Right hindlimb (tissue), 1 donor: ENCODE measurements at regions not wholly inside any gene's neighbourhood (a gene's known extent, or its start where the extent isn't known, plus 50 kb on each side); places are given as distances from the start of the nearest gene placed in this dataset.
A peak's percentile ranks its signal among the peaks of the same experiment; 100 is the strongest.

Experiments
- DNase-seq: peaks from one replicate; pipeline ENCODE4 v3.0.0-alpha.2; 2018

DNA sequence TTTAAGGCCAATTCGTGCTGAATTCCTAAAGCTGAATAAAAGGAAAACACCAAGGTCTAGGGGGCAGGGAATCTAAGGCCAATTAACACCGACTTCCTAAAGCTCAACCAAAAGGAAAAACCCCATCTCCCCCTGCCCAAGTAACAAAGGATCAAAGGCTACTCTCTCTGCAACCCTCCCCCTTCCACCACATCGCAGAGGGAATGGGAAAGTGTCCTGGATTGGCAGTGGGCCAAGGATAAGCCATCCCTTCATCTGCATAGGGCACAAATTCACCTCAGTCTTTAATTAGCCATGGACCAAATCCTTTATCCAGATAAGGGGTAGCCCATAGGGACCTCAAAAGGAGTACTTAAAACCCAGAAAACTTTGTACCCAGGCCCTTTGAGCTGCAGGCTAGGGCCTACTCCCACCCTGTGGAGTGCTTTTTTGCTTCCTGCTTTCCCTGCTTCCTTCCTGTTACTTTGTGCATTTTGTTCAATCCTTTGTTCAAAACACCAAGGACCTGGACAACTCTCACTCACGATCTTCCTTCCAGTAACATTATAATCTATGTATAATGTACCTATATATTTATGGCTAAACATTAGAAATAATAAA, 2119.8 kb upstream of the CELF4 start:
- DNase-seq = no peak

DNA sequence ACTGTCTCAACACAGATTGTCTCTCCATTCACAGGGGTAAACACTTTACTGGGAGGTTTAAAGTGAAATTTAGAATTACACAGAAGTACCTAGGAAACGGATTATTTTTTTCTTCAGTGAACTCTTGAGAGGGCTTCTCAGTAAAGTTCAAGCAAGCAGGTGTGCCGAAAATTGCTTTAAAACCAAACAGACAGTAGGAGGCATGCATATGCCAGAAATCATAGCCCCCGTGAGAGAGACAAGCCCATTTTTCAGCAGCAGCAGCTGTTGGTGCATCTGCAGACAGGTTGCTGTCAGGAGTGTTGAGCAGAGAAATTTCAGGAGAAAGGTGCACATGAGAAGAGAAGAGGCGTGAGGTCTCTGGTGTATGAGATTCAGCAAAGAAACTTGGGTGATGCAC, 2115.5 kb upstream of the CELF4 start:
- no peak for DNase-seq

DNA sequence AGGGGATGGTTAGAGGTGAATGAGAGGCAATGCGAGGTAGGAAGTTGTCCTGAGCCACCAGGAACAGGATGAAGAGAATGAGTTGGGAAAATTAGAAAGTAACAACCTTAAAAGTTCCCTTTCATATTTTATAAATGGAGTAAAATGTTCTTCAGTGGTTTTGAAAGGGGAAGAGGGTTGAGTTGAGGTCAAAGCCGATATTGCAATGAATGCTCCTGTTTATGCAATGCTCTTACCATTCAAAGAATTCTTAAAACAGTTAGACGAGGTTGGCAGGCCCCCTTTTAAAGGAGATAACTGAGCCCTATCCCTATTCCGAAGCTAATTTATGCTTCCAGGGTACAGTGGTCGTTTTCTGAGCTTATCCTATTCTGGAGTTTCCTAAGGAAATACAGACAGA, 2110.3 kb upstream of the CELF4 start:
- DNase-seq = no peak

DNA sequence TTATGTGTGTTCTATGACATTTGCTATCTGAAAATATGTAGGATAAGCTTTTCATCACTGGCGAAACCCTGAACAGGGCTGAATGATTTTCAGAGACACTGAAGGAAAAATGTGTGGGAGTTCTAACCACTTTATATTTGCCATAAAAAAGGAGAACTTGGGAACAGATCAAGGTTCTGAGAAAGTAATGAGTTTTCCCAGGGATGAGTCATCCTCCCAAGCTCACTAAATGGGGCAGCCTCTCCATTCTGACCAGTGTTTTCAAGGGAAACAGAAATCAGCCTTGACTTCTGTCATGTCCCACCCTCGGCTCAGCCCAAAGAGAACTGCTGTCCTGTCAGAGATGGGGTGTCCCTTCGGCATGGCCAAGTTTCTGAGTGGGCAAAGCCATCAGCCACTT, 2109.8 kb upstream of the CELF4 start:
- no peak for DNase-seq

DNA sequence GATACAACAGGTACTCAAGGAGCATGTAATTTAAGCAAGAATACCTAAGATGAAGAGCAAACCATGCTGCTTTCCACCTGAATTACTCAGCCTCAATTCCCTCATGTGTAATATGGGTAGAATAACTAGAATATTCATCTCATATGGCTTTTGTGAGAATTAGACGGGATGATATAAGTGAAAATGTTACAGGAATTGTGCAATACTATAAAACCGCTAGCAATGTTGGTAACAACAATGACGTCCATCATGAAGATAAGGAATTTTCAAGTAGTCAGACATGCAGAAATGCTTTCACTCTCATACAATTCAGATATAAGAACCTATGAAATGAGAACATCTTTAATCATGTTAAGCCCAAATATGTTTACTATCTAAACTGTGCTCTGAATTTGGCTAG, 2106.6 kb upstream of the CELF4 start:
- DNase-seq = no peak

DNA sequence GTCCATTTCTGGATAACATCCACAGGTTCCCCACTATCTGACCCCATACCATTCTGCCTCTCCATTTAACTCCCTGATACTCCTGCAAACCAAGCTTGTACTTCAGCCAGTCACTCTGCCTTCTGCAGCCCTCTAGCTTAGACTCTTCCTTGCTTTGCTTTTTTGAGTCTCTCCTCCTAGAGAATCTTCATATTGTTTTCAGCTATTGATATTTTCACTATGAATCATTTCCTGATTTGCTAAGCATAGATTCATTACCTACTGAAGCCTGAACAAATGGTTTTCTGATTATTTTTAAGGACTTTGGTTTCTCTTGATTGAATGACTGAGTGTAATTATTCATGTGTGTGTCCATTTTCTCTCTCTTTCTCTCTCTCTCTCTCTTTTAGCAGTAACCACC, 2102.3 kb upstream of the CELF4 start:
- DNase-seq = no peak

DNA sequence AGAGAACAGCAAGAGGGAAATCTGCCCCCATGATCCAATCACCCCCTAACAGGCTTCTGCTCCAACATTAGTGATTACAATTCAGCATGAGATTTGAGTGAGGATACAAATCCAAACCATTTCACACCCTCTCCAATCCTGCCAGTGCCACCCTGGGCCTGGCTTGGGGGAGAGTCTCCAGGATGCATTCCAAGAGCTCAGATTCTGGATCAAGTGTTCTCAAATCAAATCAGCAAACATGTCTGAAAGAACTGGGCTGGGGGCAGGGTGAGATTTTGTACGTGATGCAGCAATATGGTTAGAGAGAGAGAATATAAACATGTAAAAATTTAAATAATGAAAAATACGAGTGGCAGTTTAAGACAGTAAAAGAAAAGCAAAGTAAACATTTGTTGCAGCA, 2100.9 kb upstream of the CELF4 start:
- DNase-seq = no peak

DNA sequence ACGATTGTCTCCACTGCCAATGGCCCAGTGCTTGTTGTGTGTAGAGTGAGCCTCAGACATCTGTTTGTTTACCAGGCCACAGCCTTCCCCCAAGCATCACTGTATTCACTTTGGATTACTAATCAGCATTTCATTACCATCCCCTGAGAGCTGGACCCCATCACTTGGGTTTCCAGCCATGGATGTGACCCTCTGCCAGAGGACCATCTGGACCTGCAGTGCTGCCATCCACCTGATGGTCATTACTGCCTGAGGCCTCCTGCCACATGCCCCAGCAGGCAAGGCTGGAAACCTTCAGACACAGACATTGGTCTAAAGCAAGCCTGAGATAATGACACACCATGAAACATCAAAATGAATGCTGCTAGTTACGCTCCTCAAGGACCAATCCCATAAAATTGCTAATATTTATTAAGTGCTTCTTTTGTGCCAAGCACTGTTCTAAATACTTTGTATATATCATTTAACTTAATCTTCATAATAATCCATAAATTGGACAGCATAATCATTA, 2096.3 kb upstream of the CELF4 start:
- DNase-seq = no peak

DNA sequence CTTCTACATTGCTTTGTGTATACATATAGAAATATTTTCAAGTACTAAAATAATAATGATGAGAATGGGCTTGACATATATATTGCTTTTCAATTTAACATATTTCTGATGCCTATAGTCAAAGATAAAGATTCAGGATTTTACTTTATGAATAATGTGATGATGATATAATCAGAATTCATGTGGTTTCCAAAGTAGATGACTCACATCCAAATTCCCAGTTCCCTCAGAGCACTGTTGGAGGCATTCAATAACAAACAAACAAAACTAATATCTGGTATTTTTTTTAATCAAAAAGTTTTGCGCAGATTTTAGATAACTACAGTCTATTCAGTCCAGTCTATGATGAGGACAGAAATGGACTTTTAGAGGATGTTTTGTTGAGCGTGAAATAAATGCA, 2094.5 kb upstream of the CELF4 start:
- no peak for DNase-seq

DNA sequence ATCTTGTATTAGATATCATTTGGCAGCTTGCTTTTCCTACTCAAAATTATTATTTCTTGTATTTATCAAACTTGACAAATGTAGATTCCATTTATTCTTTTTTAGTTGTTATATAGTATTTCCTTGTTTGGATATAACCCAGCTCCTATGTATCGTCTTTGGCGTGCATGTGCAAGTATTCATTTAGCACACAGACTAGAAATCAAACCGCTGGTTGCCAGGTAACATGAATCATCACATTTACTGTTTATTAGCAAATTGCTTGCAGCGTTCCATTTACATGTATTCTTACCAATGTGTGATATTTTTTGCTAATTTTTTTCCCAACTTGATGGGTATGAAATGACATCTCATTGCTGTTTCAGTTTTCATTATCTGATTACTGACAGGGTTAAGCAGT, 2089.7 kb upstream of the CELF4 start:
- no peak for DNase-seq

DNA sequence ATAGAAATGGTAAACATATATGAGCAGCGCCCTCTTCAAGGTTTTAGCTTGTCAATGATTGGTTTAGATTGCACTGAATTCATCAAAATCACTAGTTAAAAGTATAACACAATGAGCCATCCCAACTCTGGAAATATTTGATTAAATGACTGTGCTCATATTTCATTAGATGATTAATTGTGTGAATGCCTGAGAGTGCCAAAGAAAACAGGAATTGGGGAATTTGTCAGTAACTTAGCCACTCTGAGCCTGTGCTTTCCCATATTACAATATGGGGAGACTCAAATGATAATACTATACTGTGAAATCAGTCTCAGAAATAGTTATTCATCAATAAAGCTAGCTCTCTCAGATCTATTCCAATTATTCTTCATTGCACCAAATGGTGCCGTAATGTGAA, 2087.6 kb upstream of the CELF4 start:
- no peak for DNase-seq

DNA sequence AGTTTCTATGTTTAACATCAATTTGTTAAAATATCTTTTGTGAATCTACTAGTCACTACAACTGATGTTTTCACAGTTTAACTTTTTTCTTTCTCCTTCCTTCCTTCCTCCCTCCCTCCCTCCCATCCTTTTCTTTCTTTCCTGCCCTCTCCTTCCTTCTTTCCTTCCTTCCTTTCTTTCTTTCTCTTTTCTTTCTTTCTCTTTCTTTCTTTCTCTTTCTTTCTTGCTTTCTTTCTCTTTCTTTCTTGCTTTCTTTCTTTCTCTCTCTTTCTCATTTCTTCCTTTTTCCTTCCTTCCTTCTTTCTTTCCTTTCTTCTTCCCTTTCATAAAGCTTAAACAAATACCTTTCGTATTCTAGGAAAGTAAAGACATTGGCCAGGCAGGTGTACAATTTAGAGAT, 2083.0 kb upstream of the CELF4 start:
- DNase-seq = no peak

DNA sequence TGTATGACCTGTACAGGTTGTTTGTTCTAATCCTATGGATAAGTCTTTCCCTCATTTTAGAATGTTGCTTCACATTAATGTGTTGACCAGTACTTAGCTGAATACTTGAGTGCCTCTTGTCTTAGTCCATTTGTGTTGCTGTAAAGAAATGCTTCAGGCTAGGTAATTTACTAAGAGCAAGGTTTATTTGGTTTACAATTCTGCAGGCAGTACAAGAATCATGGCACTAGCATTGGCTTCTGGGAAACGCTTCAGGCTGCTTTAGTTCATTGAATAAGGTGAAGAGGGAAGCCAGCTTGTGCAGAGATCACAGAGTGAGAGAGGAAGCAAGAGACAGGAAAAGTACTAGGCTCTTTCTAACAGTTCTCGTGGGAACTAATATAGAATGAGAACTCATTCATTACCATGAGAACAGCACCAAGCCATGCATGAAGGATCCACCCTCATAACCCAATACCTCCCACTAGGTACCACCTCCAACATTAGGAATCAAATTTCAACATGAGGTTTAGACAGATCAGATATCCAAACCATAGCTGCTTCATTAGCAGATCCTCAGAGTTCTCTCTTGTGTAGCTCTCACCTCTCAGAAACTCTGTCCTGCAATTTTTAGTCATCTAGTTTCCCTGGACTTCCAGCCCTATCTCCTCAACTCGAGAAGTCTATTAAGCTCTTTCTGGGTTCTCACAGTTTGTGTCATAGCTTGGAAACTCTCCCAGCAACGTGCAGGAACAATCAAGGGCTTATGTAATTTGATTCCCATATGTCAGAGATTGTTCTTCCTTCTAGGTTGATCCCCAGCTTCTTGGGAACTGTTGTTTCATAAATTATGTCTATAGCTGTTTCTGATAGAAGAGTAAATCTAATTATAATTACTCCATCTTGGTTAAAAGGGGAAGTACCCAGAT, 2082.3 kb upstream of the CELF4 start:
- DNase-seq = peak; percentile 25

DNA sequence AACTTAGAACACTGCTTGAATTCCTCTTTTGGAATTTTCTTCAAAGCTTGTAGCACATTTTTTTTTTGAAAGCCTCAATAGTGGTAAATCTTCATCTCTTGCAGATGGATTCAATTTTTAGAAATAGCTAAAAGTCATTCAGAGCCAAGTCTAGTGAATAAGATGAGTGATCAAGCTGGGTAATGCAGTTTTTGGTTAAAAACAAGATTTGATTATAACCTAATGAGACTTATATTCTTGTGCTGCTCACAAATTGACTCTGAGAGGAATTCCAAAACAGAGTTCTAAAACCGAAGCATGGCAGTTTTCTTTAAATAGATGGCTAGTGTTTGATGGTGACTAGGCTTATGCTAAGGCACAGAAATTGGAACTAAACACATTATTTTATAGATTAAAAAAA, 2072.6 kb upstream of the CELF4 start:
- DNase-seq = no peak

DNA sequence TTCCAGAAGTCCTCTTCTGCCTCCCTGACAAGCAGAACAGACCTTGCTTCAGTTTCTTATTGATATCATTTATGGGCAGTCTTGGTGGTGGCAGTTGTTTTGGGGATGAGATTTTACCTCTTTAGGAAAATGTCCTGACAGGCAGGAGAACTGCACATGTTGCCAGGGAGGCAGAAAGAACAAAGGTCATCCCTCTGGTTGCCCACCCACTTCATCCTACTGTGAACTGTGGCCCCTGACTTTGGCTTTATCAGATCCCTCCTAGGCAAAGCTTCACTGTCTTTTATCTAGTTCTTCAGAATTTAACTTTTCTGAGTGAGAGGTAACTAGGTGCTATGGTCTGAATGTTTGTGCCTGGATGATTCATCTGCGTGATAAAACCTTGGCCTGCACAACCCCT, 2071.3 kb upstream of the CELF4 start:
- no peak for DNase-seq

DNA sequence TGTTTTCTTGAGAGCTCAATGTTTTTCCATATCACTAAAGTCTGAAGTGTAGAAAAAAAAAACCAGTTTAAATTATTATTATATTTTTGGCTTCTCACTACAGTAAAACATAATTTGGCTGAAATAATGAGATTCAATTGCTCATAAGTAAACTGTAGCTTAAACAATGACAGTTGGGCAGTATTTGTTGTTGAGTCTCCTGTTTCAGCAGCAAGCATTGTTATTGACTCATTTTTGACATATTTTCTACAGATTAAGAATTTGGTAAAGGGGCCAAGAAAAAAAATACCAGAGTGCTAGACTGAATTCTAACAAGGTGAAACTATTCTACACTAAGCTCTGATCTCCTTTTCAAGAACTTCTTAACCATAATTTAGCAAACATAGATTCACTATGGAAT, 2070.4 kb upstream of the CELF4 start:
- no peak for DNase-seq

DNA sequence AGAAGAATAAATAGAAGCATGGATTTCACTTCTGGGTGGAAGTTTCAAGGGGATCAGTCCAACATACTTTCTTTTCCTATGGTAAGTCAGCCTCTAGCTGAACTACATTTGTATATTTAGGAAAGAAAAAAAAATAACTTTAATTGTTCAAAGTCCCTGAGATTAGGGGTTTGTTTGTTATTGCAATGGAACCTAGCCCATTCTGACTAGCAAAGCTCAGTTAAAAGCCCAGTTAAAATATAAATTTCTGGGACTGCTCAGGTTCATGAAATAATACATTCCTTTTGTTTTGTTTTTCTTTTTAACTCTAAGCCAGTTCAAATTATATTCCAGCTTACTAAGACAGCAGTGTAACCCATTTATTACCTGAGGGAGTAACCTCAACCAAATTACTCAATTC, 2069.6 kb upstream of the CELF4 start:
- DNase-seq = no peak

DNA sequence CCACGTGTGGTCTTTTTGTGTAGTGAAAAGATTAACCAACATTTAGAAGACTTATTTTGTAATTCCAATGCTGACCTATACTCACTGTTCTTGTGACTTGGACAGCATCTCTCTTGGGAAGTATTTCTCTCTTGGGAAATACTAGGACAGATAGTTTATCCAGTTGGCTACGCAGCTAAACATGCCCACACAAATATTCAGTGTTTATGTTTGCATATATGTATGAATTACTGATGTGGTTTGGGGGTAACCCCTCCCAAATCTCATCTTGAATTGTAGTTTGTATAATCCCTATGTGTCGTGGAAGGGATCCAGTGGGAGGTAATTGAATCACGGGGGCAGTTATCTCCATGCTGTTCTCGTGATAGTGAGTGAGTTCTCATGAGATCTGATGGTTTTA, 2062.3 kb upstream of the CELF4 start:
- no peak for DNase-seq

DNA sequence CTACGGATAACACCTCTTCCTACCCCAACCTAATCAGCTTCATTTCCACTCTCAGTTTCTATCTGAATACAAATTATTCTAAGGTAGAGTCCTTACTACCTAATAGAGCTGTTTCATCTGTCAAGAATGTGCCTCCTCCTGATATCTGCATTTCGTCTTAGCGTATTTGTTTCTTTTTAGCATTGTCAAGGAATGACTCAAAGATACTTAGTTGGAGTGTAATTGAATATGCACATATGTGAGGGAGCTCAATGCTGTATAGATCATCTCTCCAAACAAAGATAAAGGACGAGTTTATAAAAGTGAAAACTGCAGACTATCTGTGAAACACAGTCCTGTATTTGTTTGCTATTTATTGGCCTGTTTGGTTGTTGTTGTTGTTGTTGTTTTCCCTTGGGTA, 2059.4 kb upstream of the CELF4 start:
- DNase-seq = no peak

DNA sequence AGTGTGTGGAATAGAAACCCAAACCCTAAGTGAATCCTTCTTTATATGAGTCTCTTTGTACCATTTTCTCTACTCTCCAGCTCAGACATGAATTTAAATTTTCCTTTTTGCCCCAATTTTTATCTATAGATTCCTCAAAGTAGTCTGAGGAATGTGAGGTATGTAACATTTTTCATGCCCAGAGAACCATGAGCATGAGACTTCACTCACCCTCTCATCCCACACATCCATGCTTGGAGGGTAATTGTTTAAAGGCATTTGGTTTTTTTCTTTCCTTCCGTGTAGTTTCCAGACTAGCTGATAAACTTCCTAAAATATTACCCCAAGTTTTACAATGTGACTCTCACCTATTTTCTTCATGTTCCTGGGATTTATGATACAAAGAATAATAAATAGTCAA, 2056.8 kb upstream of the CELF4 start:
- DNase-seq = no peak

DNA sequence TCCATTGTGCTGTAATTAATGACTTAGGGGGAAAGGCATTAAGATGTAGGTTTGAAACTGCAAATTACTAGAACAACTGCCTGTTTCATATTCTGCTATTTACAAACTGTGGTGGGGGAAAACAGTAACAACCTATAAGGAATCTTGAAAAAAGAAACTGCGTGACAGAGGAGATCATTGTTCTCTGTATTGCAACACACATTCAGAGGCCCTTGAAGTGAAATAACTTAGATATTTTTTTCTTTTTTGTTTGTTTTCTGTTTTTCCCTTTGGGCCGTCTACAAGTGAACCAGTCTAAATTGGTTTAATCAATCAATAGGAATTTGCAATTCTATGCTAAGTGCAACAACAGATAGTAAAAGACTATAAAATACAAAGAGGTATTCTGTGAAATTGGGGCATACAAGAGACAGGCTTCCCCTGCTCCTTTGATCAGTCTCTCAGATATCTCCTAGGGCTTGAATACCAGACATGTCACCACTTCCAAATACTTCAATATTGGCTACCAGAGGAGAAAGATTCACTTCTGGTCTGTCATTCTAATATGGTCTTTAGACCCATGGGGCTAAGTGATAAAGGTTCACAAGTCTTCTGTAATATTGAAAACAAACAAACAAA, 2055.1 kb upstream of the CELF4 start:
- no peak for DNase-seq

DNA sequence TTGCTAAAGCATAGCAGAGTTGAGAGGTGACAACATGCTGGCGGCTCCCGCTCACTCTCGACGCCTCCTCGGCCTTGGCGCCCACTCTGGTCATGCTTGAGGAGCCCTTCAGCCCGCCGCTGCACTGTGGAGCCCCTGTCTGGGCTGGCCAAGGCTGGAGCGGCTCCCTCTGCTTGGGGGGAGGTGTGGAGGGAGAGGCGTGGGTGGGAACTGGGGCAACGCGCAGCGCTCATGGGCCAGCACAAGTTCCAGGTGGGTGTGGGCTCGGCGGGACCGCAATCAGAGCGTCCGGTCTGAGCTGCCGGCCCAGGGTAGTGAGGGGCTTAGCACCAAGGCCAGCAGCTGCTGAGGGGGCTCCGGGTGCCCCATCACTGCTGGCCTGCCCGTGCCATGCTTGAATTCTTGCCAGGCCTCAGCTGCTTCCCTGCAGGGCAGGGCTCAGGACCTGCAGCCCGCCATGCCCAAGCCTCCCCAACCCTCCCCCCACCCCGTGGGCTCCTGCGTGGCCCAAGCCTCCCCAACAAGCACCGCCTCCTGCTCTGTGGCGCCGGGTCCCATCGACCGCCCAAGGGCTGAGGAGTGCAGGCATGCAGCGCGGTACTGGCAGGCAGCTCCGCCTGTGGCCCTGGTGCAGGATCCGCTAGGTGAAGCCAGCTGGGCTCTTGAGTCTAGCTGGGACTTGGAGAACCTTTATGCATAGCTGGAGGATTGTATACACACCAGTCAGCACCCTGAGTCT, 2052.8 kb upstream of the CELF4 start:
- no peak for DNase-seq

DNA sequence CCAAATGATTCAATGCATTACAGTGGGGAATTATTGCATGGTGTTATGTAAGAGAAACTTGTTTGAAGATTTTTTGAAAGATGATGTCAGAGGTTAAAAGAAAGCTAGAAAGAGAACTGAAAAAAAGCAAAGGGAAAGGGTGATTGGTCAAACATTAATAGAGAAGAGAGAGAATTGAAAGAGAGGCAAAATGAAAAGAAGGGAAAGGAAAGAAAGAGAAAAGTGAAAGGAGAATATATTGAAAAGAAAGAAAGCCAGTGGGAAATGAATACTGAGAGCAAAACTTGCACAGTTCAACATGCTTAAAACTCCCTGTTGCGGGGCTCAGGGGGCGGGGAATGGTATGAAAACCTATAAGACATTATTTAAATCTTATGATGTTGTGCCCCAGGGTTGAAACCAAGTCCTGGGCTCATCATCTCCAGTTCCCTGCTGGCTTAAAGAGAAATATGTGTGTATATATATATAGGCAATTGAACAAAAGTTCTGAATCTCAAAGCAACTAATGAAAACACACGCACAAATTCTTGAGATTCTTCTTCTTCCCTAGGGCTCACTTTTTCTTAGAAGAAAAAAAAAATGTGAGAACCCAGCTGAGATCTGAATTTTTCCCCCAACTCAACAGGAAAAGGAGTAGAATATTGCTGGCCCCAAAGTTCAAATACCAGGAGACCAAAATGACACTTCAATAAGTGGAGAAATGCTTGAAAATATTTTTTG, 2045.9 kb upstream of the CELF4 start:
- no peak for DNase-seq
